Ishikawa (cell line): ENCODE measurements at regions not wholly inside any gene's neighbourhood (a gene's known extent, or its start where the extent isn't known, plus 50 kb on each side); places are given as distances from the start of the nearest gene placed in this dataset.

Experiments
- CEBPB ChIP-seq: IDR thresholded peaks from 2 replicates; pipeline ENCODE4 v1.6.1; 2012
- CREB1 ChIP-seq: IDR thresholded peaks from 2 replicates; pipeline ENCODE4 v1.6.1; 2012; ENCODE audit warnings: low read depth
- EGR1 ChIP-seq: IDR thresholded peaks from 2 replicates; pipeline ENCODE4 v1.6.1; 2012
- EP300 ChIP-seq: IDR thresholded peaks from 2 replicates; pipeline ENCODE4 v1.6.1; 2012; ENCODE audit warnings: borderline replicate concordance
- FOXM1 ChIP-seq: IDR thresholded peaks from 2 replicates; pipeline ENCODE4 v1.6.1; 2012; ENCODE audit warnings: low read depth, borderline replicate concordance
- MAX ChIP-seq: IDR thresholded peaks from 2 replicates; pipeline ENCODE4 v1.6.1; 2012
- NFIC ChIP-seq: IDR thresholded peaks from 2 replicates; pipeline ENCODE4 v1.6.1; 2012
- RAD21 ChIP-seq: IDR thresholded peaks from 2 replicates; pipeline ENCODE4 v1.6.1; 2012; ENCODE audit warnings: low read depth
- REST ChIP-seq: IDR thresholded peaks from 2 replicates; pipeline ENCODE4 v1.6.1; 2012; ENCODE audit warnings: low read depth, mild to moderate bottlenecking
- TAF1 ChIP-seq: IDR thresholded peaks from 2 replicates; pipeline ENCODE4 v1.6.1; 2012; ENCODE audit warnings: low read depth, mild to moderate bottlenecking
- TCF12 ChIP-seq: IDR thresholded peaks from 2 replicates; pipeline ENCODE4 v1.6.1; 2012; ENCODE audit warnings: low read depth
- TEAD4 ChIP-seq: IDR thresholded peaks from 2 replicates; pipeline ENCODE4 v1.6.1; 2012
- USF1 ChIP-seq: IDR thresholded peaks from 2 replicates; pipeline ENCODE4 v1.6.1; 2012
- YY1 ChIP-seq: IDR thresholded peaks from 2 replicates; pipeline ENCODE4 v1.6.1; 2012; ENCODE audit warnings: low read depth
- ZBTB7A ChIP-seq: IDR thresholded peaks from 2 replicates; pipeline ENCODE4 v1.6.1; 2012; ENCODE audit warnings: low read depth

- no peak for TF ChIP-seq CEBPB
- no peak for TF ChIP-seq YY1
- no peak for TF ChIP-seq TAF1
- TF ChIP-seq USF1: no peak
- no peak for TF ChIP-seq NFIC
- no peak for TF ChIP-seq EP300
- TF ChIP-seq REST: no peak
- TF ChIP-seq TCF12: no peak
- TF ChIP-seq TEAD4: no peak
- no peak for TF ChIP-seq EGR1
- TF ChIP-seq CREB1: no peak
These were observed 350.2 kb downstream of the IRS2 start for GRCh38 chr13:109436055-109436622.

GRCh38 chr13:109431217-109431616, 355.2 kb downstream of the IRS2 start:
- TF ChIP-seq EGR1 (no peak), ZBTB7A (no peak), MAX (no peak), CEBPB (no peak), RAD21 (no peak), TEAD4 (no peak), TAF1 (no peak), REST (no peak)

- TF ChIP-seq TCF12: no peak
- no peak for TF ChIP-seq REST
- no peak for TF ChIP-seq RAD21
- TF ChIP-seq EGR1: no peak
- no peak for TF ChIP-seq ZBTB7A
- TF ChIP-seq TAF1: no peak
- no peak for TF ChIP-seq CEBPB
- no peak for TF ChIP-seq CREB1
- TF ChIP-seq USF1: no peak
- TF ChIP-seq MAX: no peak
- no peak for TF ChIP-seq NFIC
- no peak for TF ChIP-seq TEAD4
- no peak for TF ChIP-seq YY1
- no peak for TF ChIP-seq FOXM1
- no peak for TF ChIP-seq EP300
These were observed 358.2 kb downstream of the IRS2 start for GRCh38 chr13:109428146-109428545.

GRCh38 chr13:109427695-109428094, 358.7 kb downstream of the IRS2 start:
- TF ChIP-seq EP300 (no peak), REST (no peak), TAF1 (no peak), TEAD4 (no peak), RAD21 (no peak), YY1 (no peak), CEBPB (no peak), CREB1 (no peak), FOXM1 (no peak), TCF12 (no peak), MAX (no peak), ZBTB7A (no peak)
